AG10803 (cell line): ENCODE measurements at regions not wholly inside any gene's neighbourhood (a gene's known extent, or its start where the extent isn't known, plus 50 kb on each side); places are given as distances from the start of the nearest gene placed in this dataset.

Source experiments
- DNase-seq: peaks from one replicate; pipeline ENCODE4 v3.0.0; 2010; ENCODE audit warnings: low read depth
- H3K4me3 ChIP-seq: 2 replicates; pipeline ENCODE4 v1.5.1; 2011; ENCODE audit warnings: mild to moderate bottlenecking, low read length, control low read depth
- TF ChIP-seq, protein P1 (sequence below): conservative IDR thresholded peaks from 2 replicates; pipeline ENCODE4 v1.5.1; 2011; ENCODE audit warnings: mild to moderate bottlenecking, low read length, control low read depth, inconsistent platforms

DNA sequence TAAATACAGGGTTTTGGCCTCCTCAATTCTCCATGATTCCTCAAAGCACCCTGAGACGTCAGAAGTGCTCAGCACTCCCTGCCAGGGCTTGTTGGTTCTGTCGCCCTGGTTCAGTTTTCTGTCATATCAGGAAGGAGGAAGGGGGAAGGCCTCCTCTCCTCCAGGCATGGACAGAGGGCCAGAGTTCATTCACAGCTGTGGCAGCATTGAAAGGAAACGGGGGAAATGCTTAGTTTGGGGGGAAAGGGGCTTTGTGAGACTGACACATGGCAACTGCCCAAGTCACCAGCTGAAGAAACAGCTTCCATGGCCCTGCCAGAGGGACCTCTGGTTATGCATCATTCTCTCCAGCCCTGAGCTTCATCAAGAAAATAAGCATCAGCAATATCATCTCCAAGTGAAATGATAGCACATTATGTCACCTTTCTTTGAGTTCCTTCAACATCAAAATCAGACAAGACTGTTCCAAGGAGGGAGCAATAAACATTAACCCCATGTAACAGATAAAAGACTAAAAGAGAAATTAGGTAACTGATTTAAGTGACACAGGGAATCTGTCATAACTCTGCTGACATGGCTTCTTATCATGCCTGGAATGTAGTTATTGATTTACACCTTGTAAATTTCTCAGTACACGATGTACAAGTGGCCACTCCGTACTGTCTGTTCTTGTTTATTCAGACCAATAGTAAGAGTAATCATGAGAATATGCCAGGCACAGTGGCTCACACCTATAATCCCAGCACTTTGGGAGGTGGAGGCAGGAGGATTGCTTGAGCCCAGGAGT lies 103.2 kb upstream of the SLC25A33 start:
- TF ChIP-seq, protein P1, sequence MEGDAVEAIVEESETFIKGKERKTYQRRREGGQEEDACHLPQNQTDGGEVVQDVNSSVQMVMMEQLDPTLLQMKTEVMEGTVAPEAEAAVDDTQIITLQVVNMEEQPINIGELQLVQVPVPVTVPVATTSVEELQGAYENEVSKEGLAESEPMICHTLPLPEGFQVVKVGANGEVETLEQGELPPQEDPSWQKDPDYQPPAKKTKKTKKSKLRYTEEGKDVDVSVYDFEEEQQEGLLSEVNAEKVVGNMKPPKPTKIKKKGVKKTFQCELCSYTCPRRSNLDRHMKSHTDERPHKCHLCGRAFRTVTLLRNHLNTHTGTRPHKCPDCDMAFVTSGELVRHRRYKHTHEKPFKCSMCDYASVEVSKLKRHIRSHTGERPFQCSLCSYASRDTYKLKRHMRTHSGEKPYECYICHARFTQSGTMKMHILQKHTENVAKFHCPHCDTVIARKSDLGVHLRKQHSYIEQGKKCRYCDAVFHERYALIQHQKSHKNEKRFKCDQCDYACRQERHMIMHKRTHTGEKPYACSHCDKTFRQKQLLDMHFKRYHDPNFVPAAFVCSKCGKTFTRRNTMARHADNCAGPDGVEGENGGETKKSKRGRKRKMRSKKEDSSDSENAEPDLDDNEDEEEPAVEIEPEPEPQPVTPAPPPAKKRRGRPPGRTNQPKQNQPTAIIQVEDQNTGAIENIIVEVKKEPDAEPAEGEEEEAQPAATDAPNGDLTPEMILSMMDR, result no peak
- DNase-seq, result no peak
- H3K4me3 ChIP-seq, result no peak overlapping the region

DNA sequence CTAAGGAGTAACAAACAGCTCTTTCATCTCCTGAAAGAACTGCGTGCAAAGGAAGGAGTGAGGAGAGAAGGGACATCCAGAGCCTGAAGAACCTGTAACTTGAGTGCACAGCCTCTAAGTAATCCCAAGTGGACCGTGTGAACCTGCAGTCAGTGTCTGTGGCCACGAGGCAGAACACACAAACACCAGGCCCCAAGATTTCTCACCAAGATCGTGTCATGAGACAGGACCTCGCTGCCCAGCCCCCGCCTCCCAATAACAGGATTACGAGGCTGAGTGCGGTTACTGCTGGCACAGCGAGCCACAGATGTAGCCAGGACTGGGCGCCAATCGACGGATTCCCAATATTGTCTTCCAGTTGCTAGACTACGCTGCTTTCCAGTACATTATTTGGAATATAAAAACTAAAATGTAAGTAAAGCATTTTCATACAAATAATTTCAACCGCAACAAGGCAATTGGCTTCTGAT lies 101.3 kb upstream of the SLC25A33 start:
- TF ChIP-seq, protein P1, result no peak
- peak; percentile 70 for DNase-seq
- H3K4me3 ChIP-seq, result no peak overlapping the region

DNA sequence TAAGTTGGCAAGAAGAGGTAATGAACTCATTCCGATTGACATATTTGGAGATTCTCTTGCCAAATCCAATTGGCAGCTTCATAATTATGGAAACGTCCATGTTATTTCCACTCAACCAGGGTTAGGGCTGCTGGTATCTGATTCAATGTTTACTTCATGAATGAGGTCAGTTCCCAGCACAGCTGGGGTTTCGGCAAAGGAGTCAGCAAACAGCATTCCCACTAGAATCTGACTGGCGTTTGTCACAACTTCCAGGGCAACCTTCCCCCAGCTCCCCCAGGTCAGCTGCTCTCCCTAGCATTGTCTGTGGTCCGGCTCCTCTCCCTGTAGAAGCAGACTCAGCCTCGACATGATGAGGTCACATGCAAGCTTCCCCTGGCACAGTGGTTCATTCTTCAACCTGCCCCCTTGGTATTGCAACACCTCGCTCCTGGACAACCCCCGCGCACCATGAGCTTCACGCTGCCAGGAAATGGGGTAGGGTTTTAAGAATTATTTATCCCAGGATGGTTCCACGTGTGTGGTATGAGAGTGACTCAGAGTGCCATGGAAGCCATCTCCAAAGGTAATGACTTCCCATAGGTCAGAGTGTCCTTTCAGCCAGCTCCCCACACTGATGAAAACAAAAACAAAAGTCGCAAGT lies 100.7 kb upstream of the SLC25A33 start:
- TF ChIP-seq, protein P1, result no peak
- peak; percentile 79 for DNase-seq
- no peak overlapping the region for H3K4me3 ChIP-seq

DNA sequence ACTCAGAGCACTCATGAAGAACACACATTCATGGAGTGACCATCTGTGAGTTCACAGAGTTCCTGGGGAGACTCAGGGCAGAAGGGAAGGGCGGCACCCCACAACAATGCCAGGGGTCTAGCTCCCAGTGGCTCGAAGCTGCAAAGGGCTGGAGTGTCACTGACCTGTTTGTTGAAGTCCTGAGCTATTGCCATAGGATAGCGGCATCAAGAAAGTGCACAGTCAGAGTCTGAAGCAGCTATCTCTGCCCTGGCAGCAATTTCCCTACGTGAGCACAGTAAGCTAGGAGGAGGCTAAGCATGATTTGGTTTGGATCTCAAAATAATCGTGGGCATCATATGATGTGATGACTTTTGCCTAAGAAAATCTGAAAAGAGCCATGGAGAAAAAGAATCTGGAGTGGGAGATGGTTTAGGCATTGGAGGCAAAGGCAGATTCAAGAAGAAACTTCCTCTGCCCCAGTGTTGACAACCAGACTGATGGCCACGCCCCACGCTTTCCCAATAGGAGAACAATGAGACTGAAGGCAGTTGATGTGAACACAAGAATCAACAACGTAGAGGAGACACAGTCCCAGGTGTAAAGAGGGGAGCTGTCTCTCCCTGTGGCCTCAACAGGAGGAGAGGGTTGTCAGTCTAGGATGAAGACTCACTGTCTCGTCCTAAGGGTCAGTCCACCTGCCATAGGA lies 100.0 kb upstream of the SLC25A33 start:
- no peak overlapping the region for H3K4me3 ChIP-seq
- TF ChIP-seq, protein P1, result no peak
- DNase-seq, result no peak

DNA sequence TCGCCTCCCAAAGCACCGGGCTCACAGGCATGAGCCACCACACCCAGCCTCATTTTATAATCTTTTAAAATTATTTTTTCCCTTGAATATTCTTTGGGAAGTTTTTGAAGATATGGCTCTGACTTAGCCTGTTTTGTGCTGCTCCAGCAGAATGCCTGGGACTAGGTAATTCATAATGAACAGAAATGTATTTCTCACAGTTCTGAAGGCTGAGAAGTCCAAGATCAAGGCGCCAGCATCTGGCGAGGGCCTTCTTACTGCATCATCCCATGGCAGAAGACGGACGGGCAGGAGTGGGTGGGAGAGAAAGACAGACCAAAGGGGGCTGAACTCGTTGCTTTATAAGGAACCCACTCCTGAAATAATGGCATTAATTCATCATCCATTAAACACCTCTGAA lies 99.0 kb upstream of the SLC25A33 start:
- no peak overlapping the region for H3K4me3 ChIP-seq
- TF ChIP-seq, protein P1, result no peak
- no peak for DNase-seq

DNA sequence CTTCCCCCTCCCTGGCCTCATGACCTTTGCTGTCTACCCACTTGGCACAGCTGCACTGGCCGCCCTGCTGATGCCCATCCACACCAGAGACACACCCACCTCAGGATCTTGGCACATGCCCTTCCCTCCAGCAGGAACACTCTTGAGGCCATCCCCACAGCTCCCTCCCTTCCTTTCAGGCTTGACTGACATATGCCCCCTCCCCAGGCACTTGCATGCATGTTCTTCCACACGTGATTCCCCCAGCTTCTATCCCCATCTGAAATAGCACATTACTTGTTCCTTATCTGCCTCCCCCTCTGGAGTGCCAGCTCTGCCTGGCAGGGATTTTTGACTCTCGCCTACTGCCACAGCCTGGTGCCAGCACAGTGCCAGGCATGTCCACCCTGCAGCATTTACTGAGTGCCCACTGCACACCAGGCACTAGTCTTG lies 98.5 kb upstream of the SLC25A33 start:
- no peak overlapping the region for H3K4me3 ChIP-seq
- no peak for DNase-seq
- TF ChIP-seq, protein P1, result no peak
